Skeletal muscle tissue (tissue), 3 donors: ENCODE measurements at regions not wholly inside any gene's neighbourhood (a gene's known extent, or its start where the extent isn't known, plus 50 kb on each side); places are given as distances from the start of the nearest gene placed in this dataset.
"Not testable (repeated sequence)": the region's sequence is repeated elsewhere in the genome, so short reads cannot be mapped to it uniquely, and the experiment has no call there.

Experiments used
- H3K27ac ChIP-seq: one replicate; pipeline ENCODE4 v1.7.0; 2013; ENCODE audit warnings: mild to moderate bottlenecking, low read depth, low read length, inconsistent platforms
- H3K27me3 ChIP-seq, 3 donors: one replicate each; pipeline ENCODE4 v1.7.0; 2013; ENCODE audit warnings: low read length in 3 of 3; ENCODE audit not compliant: control insufficient read depth in 3 of 3, insufficient read depth in 3 of 3
- H3K36me3 ChIP-seq, 3 donors: one replicate each; pipeline ENCODE4 v1.7.0; 2013; ENCODE audit warnings: low read length in 3 of 3; ENCODE audit not compliant: control insufficient read depth in 3 of 3, insufficient read depth in 3 of 3
- H3K4me1 ChIP-seq, 3 donors: one replicate each; pipeline ENCODE4 v1.7.0; 2013; ENCODE audit warnings: low read length in 3 of 3, mild to moderate bottlenecking in 3 of 3; ENCODE audit not compliant: control insufficient read depth in 3 of 3, insufficient read depth in 3 of 3
- H3K4me3 ChIP-seq, 3 donors: one replicate each; pipeline ENCODE4 v1.7.0; 2013; ENCODE audit warnings: low read length in 3 of 3
- H3K9ac ChIP-seq, 3 donors: one replicate each; pipeline ENCODE4 v1.7.0; 2013; ENCODE audit warnings: low read length in 3 of 3, mild to moderate bottlenecking in 3 of 3, moderate library complexity in 2 of 3, low read depth in 1 of 3
- H3K9me3 ChIP-seq, 3 donors: one replicate each; pipeline ENCODE4 v1.7.0; 2013; ENCODE audit warnings: low read length in 3 of 3; ENCODE audit not compliant: control insufficient read depth in 3 of 3
- donor health status: Osteomylitis.

DNA sequence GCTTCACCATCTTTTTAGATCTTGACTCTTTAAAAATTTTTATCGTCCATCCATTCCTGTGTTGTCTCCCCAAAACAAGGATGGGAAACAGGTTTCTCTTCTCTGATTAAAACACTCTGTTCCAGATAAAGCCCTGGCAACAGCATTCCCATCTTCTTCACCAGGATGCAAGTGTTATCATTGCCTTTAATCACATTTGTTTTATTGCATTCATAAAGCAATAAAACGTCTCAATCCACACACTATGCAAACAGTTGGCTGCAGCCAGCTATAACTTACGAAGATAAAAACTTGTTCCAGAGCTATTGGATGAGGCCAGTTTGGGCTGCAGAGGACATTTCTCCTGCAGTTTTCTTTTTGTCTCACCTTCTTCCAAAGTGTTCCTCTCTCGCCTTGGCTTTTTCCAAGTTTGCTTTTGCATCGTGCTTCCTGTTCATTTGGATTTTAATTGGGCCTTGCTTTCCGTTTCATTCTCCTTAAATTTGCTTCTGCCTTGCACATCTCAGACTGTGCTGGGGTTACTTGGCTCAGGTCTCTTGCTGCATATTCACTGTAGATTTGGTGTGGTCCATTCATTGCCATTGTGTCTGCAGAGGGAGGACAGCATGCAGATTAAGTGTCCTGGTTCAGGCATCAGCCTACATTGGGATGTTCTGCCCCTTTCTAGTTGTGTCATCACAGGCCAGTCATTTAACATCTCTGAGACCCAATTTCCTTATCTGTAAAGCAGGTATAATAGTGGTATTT lies 136.5 kb upstream of the LIFR start:
- H3K9me3 ChIP-seq: no peaks in the 10 kb centered on the region
- H3K4me1 ChIP-seq: no peaks in the 10 kb centered on the region
- H3K27ac ChIP-seq: no peak overlapping the region
- H3K4me3 ChIP-seq: no peak overlapping the region
- no peaks in the 10 kb centered on the region for H3K36me3 ChIP-seq
- no peak overlapping the region for H3K9ac ChIP-seq
- no peaks in the 10 kb centered on the region for H3K27me3 ChIP-seq

DNA sequence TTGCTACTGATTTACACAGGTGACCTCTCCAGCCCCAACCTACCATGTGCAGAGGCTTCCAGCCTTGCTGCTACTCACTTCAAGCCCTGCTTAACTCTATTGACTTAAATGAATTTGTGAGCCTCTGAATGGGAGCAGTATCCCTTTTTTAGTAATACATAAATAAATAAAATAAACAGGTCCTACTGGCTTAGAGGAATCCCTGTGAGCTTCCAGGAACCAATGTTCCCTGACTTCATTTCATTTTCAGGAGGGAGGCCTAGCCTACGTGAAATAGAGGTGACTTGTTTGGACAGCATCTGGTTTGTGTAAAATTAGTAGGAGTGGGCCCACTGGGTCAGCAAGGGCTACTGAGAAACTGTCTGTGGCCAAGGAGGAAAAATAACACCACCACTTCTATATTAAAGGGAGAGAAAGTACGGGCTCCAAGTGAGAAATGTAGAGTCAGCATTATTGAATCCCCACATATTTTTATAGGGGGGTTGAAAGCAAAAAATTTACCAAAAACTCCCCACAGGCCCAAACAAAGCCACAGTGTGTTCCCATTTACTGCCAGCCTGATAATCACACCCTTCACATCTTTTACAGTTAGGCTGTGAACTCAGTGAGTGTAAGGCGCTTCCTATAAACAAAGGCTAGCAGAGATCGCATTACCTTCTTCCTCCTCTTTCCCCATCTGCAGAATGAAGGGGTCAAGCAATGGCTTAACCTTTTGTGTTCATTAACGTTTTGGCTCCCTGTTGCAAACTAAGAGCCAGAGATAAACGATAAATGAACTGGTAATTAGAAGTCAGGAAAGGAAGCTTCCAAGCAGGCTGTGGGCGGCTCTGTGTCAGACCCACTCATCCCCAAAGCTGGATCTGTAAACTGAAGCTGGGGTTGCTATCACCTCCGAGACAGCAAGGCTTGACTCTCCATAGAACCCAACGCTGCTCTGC lies 138.8 kb upstream of the LIFR start:
- Histone ChIP-seq H3K9ac (no peak overlapping the region), H3K9me3 (no peaks in the 10 kb centered on the region), H3K4me1 (no peaks in the 10 kb centered on the region), H3K36me3 (no peaks in the 10 kb centered on the region), H3K27me3 (no peaks in the 10 kb centered on the region), H3K4me3 (no peak overlapping the region), H3K27ac (no peak overlapping the region)

DNA sequence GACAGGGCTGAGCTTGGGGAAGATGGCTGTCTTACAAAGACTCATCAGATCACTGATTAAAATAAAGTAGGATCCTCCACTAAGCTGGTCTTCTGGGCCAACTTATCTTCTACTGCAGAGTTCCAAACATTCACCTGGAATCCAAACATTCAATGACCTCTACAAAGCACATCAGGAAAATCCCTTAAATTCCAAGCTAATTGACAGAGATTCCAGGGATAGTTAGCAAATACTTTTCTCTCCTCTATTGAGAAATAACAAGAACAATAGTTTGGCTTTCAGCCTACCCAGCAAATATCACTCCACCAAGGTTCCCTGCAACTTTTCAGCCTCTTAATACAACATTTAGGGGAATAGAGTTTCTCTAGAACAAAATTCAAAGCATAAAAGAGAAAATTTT lies 140.6 kb upstream of the LIFR start:
- Histone ChIP-seq H3K27me3 (no peaks in the 10 kb centered on the region), H3K9me3 (no peaks in the 10 kb centered on the region), H3K9ac (no peak overlapping the region), H3K36me3 (no peaks in the 10 kb centered on the region), H3K27ac (no peak overlapping the region), H3K4me1 (no peaks in the 10 kb centered on the region), H3K4me3 (no peak overlapping the region)

DNA sequence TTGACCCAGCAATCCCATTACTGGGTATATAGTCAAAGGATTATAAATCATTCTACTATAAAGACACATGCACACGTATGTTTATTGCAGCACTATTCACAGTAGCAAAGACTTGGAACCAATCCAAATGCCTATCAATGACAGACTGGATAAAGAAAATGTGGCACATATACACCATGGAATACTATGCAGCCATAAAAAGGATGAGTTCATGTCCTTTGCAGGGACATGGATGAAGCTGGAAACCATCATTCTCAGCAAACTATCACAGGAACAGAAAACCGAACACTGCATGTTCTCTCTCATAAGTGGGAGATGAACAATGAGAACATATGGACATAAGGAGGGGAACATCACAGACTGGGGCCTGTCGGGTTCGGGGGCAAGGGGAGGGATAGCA lies 140.3 kb upstream of the OSMR start:
- not testable (repeated sequence) for H3K4me1 ChIP-seq, H3K4me3 ChIP-seq, H3K27ac ChIP-seq, H3K9me3 ChIP-seq, H3K27me3 ChIP-seq, H3K9ac ChIP-seq, H3K36me3 ChIP-seq

DNA sequence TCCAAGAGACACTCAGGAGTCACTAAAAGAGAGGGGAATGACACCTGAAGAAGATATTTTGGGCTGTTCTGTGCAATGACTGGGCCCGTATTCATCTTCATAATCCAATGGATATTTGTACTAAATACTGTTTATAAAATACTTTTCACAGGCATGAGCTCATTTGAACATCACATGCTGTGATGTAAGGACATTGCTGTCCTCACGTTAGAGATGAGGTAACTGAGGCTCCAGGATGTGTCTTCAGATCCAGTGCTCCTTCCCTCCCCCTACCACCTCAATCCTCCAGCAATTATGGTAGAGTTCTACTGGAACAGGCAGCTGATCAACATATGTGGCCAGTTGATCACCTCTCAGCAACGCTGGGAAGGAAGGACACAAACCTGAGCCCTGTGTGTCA lies 139.4 kb upstream of the OSMR start:
- Histone ChIP-seq H3K27me3 (no peaks in the 10 kb centered on the region), H3K4me3 (no peak overlapping the region), H3K36me3 (no peaks in the 10 kb centered on the region), H3K27ac (no peak overlapping the region), H3K9ac (no peak overlapping the region), H3K9me3 (no peaks in the 10 kb centered on the region), H3K4me1 (no peaks in the 10 kb centered on the region)

DNA sequence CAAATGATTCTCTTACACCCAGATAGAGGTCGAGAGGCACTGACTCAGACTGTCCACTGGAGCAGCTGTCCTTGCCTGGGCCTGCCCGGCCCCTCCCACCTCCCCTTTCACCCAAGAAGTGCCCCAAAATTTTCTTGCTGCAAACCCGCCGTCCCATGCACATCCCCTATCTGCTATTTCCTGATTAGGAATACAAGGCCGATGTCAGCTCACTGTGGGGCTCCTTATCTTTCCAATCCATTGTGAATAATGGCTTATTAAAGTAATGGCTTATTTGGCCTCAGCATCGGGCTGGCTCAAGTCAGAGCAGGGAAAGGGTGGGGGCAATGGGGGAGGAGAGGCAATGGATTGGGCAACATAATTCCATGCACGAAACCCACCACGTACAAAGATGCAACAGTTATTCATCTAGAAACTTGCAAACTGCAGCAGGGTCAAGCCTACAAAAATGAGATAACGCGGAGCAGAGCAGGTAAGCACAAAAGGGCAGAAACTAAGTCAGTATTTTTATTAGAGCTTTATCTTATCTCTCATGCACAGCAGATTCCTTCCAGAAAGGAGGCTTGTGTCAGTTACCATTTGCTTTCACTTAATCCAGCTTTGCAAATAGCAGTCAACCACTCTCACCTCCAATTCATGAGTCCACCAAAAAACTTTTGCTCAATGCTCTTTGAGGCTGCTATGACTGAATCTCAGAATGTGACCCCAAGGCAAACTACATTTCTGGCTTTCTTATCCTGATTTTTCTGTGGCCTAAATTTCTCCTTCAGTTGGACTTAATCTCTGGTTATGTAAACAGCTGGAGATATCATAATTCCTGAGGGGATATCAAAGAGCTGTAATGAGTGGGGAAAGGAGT lies 138.2 kb upstream of the OSMR start:
- Histone ChIP-seq H3K27me3 (no peaks in the 10 kb centered on the region), H3K9ac (no peak overlapping the region), H3K4me3 (no peak overlapping the region), H3K9me3 (no peaks in the 10 kb centered on the region), H3K4me1 (peaks cover 0 to 2% (median 0%) of the 10 kb centered on the region in 3 donors), H3K27ac (no peak overlapping the region), H3K36me3 (no peaks in the 10 kb centered on the region)

DNA sequence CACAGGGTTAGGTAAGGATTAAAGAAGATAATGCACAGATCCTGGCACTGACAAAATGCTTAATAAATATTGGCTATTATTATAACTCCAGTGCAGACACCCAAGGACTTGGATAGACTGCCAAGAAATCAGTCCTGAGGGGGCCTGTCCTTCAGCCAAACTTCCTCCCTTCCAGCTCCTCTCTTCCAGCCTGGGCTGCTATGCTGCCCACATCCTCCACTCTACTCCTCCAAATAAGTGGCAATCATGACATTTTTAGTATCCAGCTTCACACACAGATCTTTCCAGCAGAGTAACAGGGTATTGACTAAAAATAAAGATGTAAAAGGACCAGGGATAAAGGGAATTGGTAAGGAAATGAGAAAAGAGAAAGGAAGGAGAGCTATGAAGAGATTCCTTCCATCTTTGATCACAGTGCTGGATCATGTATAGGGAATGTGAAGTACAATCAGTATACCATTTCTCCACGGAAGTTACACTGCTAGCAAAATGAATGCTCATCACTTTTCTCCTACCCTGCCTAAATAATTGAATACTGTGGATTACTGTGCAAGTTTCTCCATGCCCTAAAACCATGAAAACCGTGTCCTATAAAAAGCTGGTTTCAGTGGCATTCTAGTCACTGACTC lies 136.0 kb upstream of the OSMR start:
- H3K36me3 ChIP-seq: no peaks in the 10 kb centered on the region
- no peak overlapping the region for H3K27ac ChIP-seq
- no peak overlapping the region for H3K9ac ChIP-seq
- no peaks in the 10 kb centered on the region for H3K9me3 ChIP-seq
- peaks cover 0 to 3% (median 2%) of the 10 kb centered on the region in 3 donors for H3K4me1 ChIP-seq
- H3K4me3 ChIP-seq: no peak overlapping the region
- no peaks in the 10 kb centered on the region for H3K27me3 ChIP-seq

DNA sequence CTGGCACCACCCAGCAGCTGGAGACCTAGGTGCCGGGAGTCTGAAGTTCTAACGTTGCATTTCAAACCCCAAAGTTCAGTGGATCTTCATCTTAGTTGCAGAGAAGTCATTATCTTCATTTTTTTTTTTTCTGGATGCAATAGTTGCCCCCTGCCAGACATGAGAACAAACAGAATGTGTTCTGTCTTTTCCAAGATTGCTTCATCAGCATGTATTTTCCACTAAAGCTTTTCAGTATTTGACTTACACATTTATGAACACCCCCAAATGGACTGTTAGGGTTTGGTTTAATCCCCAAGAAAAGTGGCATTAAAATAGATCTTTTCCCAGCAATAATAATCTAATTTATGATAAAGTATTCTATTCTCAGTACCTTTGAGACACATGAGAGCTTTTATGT lies 135.2 kb upstream of the OSMR start:
- Histone ChIP-seq H3K27ac (no peak overlapping the region), H3K9ac (no peak overlapping the region), H3K9me3 (no peaks in the 10 kb centered on the region), H3K4me3 (no peak overlapping the region), H3K36me3 (no peaks in the 10 kb centered on the region), H3K4me1 (peaks cover 0 to 3% (median 2%) of the 10 kb centered on the region in 3 donors), H3K27me3 (no peaks in the 10 kb centered on the region)

DNA sequence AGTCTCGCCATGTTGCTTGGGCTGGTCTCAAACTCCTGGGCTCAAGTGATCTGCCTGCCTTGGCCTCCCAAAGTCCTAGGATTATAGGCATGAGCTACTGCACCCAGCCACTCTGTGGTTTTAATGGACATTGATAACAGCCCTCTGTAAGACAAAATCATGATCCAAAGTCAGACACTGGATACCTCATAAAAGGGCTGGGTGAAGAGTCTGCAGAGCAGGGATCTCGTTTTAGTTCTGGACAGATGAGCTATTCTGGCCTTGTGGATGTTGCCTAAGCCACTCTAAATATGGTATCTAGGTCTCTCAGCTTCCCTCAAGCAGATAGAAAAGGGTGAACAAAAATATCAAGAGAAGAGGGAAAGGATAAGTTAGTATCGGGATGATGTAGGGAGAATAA lies 133.4 kb upstream of the OSMR start:
- H3K9ac ChIP-seq: no peak overlapping the region
- no peaks in the 10 kb centered on the region for H3K9me3 ChIP-seq
- H3K4me1 ChIP-seq: peaks cover 0 to 3% (median 2%) of the 10 kb centered on the region in 3 donors
- no peak overlapping the region for H3K27ac ChIP-seq
- H3K36me3 ChIP-seq: no peaks in the 10 kb centered on the region
- no peak overlapping the region for H3K4me3 ChIP-seq
- H3K27me3 ChIP-seq: no peaks in the 10 kb centered on the region
